IPS-15b (cell line): ENCODE measurements at regions not wholly inside any gene's neighbourhood (a gene's known extent, or its start where the extent isn't known, plus 50 kb on each side); places are given as distances from the start of the nearest gene placed in this dataset.

Experiments
- H3K27me3 ChIP-seq: one replicate; pipeline ENCODE4 v1.6.1; 2013; ENCODE audit warnings: low read length; ENCODE audit not compliant: control insufficient read depth, insufficient read depth
- H3K36me3 ChIP-seq: one replicate; pipeline ENCODE4 v1.6.1; 2013; ENCODE audit warnings: low read length; ENCODE audit not compliant: control insufficient read depth, insufficient read depth
- H3K4me1 ChIP-seq: one replicate; pipeline ENCODE4 v1.6.1; 2013; ENCODE audit warnings: mild to moderate bottlenecking, low read length; ENCODE audit not compliant: control insufficient read depth, insufficient read depth
- H3K4me3 ChIP-seq: one replicate; pipeline ENCODE4 v1.5.1; 2013; ENCODE audit warnings: low read depth, low read length
- H3K9ac ChIP-seq: one replicate; pipeline ENCODE4 v1.6.1; 2013; ENCODE audit warnings: low read depth, mild to moderate bottlenecking, low read length
- H3K9me3 ChIP-seq: one replicate; pipeline ENCODE4 v1.6.1; 2013; ENCODE audit warnings: mild to moderate bottlenecking, low read length; ENCODE audit not compliant: control insufficient read depth, insufficient read depth

DNA sequence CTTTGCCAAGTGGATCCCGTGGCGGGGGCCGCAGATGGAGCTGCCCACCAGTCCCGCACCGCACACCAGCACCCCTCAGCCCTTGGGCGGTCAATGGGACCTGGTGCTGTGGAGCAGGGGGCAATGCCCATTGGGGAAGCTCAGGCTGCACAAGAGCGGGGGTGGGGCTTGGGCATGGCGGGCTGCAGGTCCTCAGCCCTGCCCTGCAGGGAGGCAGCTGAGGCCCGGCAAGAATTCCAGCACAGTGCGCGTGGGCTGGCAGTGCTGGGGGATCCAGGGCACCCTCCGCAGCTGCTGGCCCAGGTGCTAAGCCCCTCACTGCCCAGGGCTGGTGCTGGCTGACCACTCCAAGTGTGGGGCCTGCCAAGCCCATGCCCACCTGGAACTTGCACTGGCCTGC, 136.2 kb upstream of the ANKRD30A start:
- Histone ChIP-seq H3K27me3 (no peaks in the 10 kb centered on the region), H3K9me3 (peaks cover 13% of the 10 kb centered on the region)

DNA sequence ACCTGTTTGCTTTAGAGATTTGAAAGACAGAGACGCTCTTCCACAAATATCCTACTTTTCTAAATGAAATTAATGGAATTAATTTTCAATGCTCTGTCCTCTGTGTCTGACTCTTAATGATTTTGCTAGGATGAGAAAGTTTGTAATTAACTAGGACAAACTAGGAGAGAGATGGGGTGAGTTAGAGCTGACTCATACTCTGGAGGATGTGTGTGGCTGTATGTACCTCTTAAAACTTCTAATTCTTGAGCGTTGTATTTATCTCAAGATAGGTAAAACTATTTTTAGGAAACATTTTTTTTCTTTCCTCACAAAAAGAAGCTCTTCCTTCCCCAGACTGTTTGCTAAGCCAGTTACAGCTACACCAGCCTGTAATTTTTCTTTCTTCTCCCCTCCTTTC, 178.8 kb upstream of the ANKRD30A start:
- H3K9me3 ChIP-seq: peaks cover 5% of the 10 kb centered on the region
- no peaks in the 10 kb centered on the region for H3K36me3 ChIP-seq

More for the DNA sequence above, 136.2 kb upstream of the ANKRD30A start:
- H3K4me3 ChIP-seq: no peak overlapping the region
- H3K36me3 ChIP-seq: no peaks in the 10 kb centered on the region
- no peaks in the 10 kb centered on the region for H3K4me1 ChIP-seq
- no peak overlapping the region for H3K9ac ChIP-seq

DNA sequence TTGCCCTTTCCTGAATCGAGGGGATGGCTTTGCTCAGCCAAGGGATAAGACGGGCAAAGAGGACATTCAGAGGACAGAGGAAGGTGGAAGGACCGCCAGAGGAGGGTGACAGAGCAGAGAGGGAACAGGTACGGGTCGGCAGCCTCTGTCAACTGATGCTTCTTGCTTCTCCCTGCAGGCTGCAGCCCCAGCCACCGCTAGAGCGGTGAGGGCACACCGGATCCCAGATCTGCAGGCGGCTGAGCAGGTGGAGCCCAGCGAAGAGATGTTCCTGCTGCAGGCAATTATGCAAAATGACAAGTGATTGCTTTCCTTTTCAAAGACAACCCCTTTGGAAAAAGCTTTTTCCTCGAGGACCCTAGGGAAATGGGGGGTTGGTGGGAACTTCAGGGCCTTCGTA, 181.9 kb upstream of the ANKRD30A start:
- Histone ChIP-seq H3K4me1 (no peaks in the 10 kb centered on the region), H3K9ac (no peak overlapping the region), H3K27me3 (no peaks in the 10 kb centered on the region), H3K9me3 (peaks cover 5% of the 10 kb centered on the region), H3K4me3 (no peak overlapping the region), H3K36me3 (no peaks in the 10 kb centered on the region)

More for the DNA sequence above, 178.8 kb upstream of the ANKRD30A start:
- Histone ChIP-seq H3K4me1 (no peaks in the 10 kb centered on the region), H3K9ac (no peak overlapping the region), H3K4me3 (no peak overlapping the region), H3K27me3 (no peaks in the 10 kb centered on the region)

DNA sequence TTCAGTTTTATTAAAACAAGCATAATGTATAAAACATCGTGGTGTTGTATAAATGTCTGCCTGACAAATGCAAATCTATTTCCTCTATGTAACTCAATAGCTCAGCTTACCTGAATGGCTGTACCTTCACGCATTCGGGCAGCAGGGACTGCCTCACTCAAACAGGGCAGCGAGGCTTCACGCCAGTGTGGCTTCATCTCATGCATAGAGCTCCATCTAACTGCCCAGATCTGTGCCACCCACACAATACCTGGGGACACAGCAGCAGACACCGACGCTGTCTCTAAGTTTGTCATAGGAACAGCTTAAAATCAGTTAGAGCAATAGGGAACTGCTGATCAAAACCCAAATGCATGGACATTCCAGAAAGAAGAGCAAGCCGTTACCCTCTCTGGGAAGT, 182.8 kb upstream of the ANKRD30A start:
- Histone ChIP-seq H3K9me3 (peaks cover 5% of the 10 kb centered on the region), H3K4me1 (no peaks in the 10 kb centered on the region), H3K36me3 (no peaks in the 10 kb centered on the region), H3K27me3 (no peaks in the 10 kb centered on the region), H3K9ac (no peak overlapping the region), H3K4me3 (no peak overlapping the region)

- H3K27me3 ChIP-seq: no peaks in the 10 kb centered on the region
- H3K9me3 ChIP-seq: peaks cover 14% of the 10 kb centered on the region
- no peaks in the 10 kb centered on the region for H3K4me1 ChIP-seq
- no peaks in the 10 kb centered on the region for H3K36me3 ChIP-seq
- no peak overlapping the region for H3K4me3 ChIP-seq
- no peak overlapping the region for H3K9ac ChIP-seq
Observed at GRCh38 chr10:36903040-36903439, 222.4 kb upstream of the ANKRD30A start.

- Histone ChIP-seq H3K4me3 (no peak overlapping the region), H3K4me1 (no peaks in the 10 kb centered on the region), H3K36me3 (no peaks in the 10 kb centered on the region), H3K9ac (no peak overlapping the region), H3K9me3 (peaks cover 10% of the 10 kb centered on the region), H3K27me3 (no peaks in the 10 kb centered on the region)
Observed at GRCh38 chr10:36899652-36900051, 225.7 kb upstream of the ANKRD30A start.

DNA sequence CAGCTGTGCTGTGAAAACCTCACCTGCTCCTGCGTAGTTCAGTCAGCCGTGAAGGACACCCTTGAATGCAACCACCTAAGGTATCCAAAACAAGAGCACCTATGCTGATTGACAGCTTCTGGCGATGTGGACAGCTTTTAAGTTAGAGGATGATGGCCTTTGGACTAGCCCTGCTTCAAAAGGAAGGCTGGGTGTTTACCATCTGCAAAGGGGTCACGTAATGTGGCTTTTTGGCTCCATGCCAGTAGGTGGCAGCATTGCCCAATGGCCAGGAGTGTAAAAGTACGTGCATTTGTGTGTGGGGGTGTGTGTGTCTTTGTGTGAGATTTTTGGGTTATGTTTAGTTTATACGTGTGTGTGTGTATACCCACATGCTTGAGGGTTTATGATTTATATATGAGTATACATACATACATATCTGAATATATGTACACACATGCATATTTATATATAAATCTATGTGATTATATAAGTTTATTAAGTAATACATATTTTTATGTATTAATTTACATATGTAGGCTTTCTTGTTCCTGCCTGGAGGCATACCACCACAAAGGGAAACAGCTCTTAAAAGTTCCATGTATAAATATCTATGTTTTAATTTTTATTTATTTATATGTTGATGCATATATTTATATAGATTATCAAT, 236.3 kb upstream of the ANKRD30A start:
- no peaks in the 10 kb centered on the region for H3K27me3 ChIP-seq
- no peaks in the 10 kb centered on the region for H3K4me1 ChIP-seq
- no peaks in the 10 kb centered on the region for H3K36me3 ChIP-seq
- peaks cover 9% of the 10 kb centered on the region for H3K9me3 ChIP-seq
- no peak overlapping the region for H3K9ac ChIP-seq
- H3K4me3 ChIP-seq: no peak overlapping the region

- Histone ChIP-seq H3K9ac (no peak overlapping the region), H3K4me1 (no peaks in the 10 kb centered on the region), H3K36me3 (no peaks in the 10 kb centered on the region), H3K9me3 (peaks cover 5% of the 10 kb centered on the region), H3K27me3 (no peaks in the 10 kb centered on the region), H3K4me3 (no peak overlapping the region)
Observed at GRCh38 chr10:36886303-36886891, 239.0 kb upstream of the ANKRD30A start.

DNA sequence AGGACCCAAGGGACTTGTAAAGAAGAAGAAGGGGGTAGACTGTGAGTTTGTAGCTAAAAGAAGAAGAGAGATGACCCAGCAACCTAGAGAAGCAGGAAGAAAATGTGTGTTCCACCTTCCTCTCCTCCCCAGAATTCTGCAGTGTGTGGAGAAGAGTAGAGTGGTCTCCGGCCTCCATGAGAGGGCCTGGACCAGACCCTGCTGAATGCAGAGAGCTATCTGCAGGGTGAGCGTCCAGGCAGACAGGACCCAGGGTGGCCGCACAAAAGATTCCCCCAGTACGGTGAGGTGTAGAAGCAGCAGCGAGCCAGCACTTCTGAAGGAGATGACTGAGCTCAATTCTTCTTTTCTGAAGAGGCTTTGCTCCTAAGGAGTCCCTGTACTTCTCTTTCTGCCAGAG, 239.7 kb upstream of the ANKRD30A start:
- Histone ChIP-seq H3K9me3 (peaks cover 4% of the 10 kb centered on the region), H3K4me1 (no peaks in the 10 kb centered on the region), H3K27me3 (no peaks in the 10 kb centered on the region)

GRCh38 chr10:36882781-36883180, 242.6 kb upstream of the ANKRD30A start:
- Histone ChIP-seq H3K36me3 (no peaks in the 10 kb centered on the region), H3K9ac (no peak overlapping the region), H3K9me3 (peaks cover 3% of the 10 kb centered on the region), H3K4me1 (no peaks in the 10 kb centered on the region), H3K4me3 (no peak overlapping the region), H3K27me3 (no peaks in the 10 kb centered on the region)

More for the DNA sequence above, 239.7 kb upstream of the ANKRD30A start:
- Histone ChIP-seq H3K36me3 (no peaks in the 10 kb centered on the region), H3K4me3 (no peak overlapping the region), H3K9ac (no peak overlapping the region)

- no peak overlapping the region for H3K4me3 ChIP-seq
- no peaks in the 10 kb centered on the region for H3K4me1 ChIP-seq
- H3K9ac ChIP-seq: no peak overlapping the region
- peaks cover 5% of the 10 kb centered on the region for H3K9me3 ChIP-seq
- H3K27me3 ChIP-seq: no peaks in the 10 kb centered on the region
- no peaks in the 10 kb centered on the region for H3K36me3 ChIP-seq
Observed at GRCh38 chr10:36880898-36881297, 244.5 kb upstream of the ANKRD30A start.

- peaks cover 18% of the 10 kb centered on the region for H3K9me3 ChIP-seq
Observed at GRCh38 chr10:36872702-36873393, 252.6 kb upstream of the ANKRD30A start.

More at GRCh38 chr10:36872702-36873393, 252.6 kb upstream of the ANKRD30A start:
- H3K27me3 ChIP-seq: no peaks in the 10 kb centered on the region
- H3K4me1 ChIP-seq: no peaks in the 10 kb centered on the region
- H3K9ac ChIP-seq: no peak overlapping the region
- no peaks in the 10 kb centered on the region for H3K36me3 ChIP-seq
- H3K4me3 ChIP-seq: no peak overlapping the region
